HEK293 (cell line): ENCODE measurements at regions not wholly inside any gene's neighbourhood (a gene's known extent, or its start where the extent isn't known, plus 50 kb on each side); places are given as distances from the start of the nearest gene placed in this dataset.

Experiments
- CTCF ChIA-PET: fragments of 350-600 bp; formaldehyde crosslinking; extraction: SDS; loops from one replicate; lab custom pipeline; 2021; ENCODE audit warnings: antibody characterized with exemption; lab: Yijun Ruan, JAX
- POLR2A ChIA-PET: fragments of 300-600 bp; formaldehyde crosslinking; extraction: SDS; loops from one replicate; lab custom pipeline; 2020; ENCODE audit warnings: antibody characterized with exemption, inconsistent platforms; lab: Yijun Ruan, JAX
- H3K27ac ChIP-seq: fragments of 200-500 bp; sonication (Bioruptor generic); 2 replicates; pipeline ENCODE4 v1.5.1; 2014; ENCODE audit warnings: low read depth, low read length, control low read depth, inconsistent platforms; ENCODE audit errors: extremely low read depth
- H3K36me3 ChIP-seq, 2 experiments: fragments of 200-500 bp in 1 of 2; sonication (Bioruptor generic) in 1 of 2; 1 replicate in 1 of 2; 2 replicates in 1 of 2; pipeline ENCODE4 v1.5.1; 2014 to 2017; ENCODE audit warnings: inconsistent platforms in 2 of 2, low read length in 2 of 2; ENCODE audit not compliant: control insufficient read depth in 2 of 2, insufficient read depth in 1 of 2
- H3K4me1 ChIP-seq: fragments of 200-500 bp; sonication (Bioruptor generic); 2 replicates; pipeline ENCODE4 v1.5.1; 2014; ENCODE audit warnings: mild to moderate bottlenecking, low read length, inconsistent platforms; ENCODE audit not compliant: control insufficient read depth, insufficient read depth
- H3K4me3 ChIP-seq: 2 replicates; pipeline ENCODE4 v1.5.1; 2011; ENCODE audit warnings: low read depth, mild to moderate bottlenecking, control low read depth, low read length, moderate library complexity
- H3K9me3 ChIP-seq: fragments of 200-500 bp; sonication (Bioruptor generic); 2 replicates; pipeline ENCODE4 v1.5.1; 2014; ENCODE audit warnings: low read depth, low read length, inconsistent platforms; ENCODE audit not compliant: control insufficient read depth, insufficient read depth
- ATF2 ChIP-seq: fragments of 450-650 bp; formaldehyde crosslinking; IDR thresholded peaks from 2 replicates; pipeline ENCODE4 v1.5.1; 2016; ENCODE audit warnings: missing biosample characterization, missing genetic modification characterization, low read depth
- BCL11A ChIP-seq: fragments of 450-650 bp; formaldehyde crosslinking; IDR thresholded peaks from 2 replicates; pipeline ENCODE4 v1.5.1; 2016; ENCODE audit warnings: low read depth, missing biosample characterization, missing genetic modification characterization
- GLIS2 ChIP-seq: fragments of 450-650 bp; formaldehyde crosslinking; IDR thresholded peaks from 2 replicates; pipeline ENCODE4 v1.5.1; 2016; ENCODE audit warnings: missing biosample characterization, missing genetic modification characterization
- HOXD13 ChIP-seq: sonication (generic); formaldehyde crosslinking; IDR thresholded peaks from 2 replicates; pipeline ENCODE4 v1.8.0; 2022; ENCODE audit warnings: missing genetic modification reagents, borderline replicate concordance
- KLF9 ChIP-seq: fragments of 450-650 bp; formaldehyde crosslinking; IDR thresholded peaks from 2 replicates; pipeline ENCODE4 v1.5.1; 2016; ENCODE audit warnings: missing biosample characterization, missing genetic modification characterization, low read depth
- SP7 ChIP-seq: fragments of 450-650 bp; formaldehyde crosslinking; IDR thresholded peaks from 2 replicates; pipeline ENCODE4 v1.5.1; 2016; ENCODE audit warnings: missing biosample characterization, missing genetic modification characterization
- WT1 ChIP-seq: fragments of 450-650 bp; formaldehyde crosslinking; IDR thresholded peaks from 2 replicates; pipeline ENCODE4 v1.5.1; 2016; ENCODE audit warnings: missing biosample characterization, missing genetic modification characterization
- ZBTB1 ChIP-seq: fragments of 450-650 bp; formaldehyde crosslinking; IDR thresholded peaks from 2 replicates; pipeline ENCODE4 v1.5.1; 2016; ENCODE audit warnings: missing biosample characterization, missing genetic modification characterization
- ZBTB11 ChIP-seq: fragments of 450-650 bp; formaldehyde crosslinking; conservative IDR thresholded peaks from 2 replicates; pipeline ENCODE4 v1.5.1; 2016; ENCODE audit warnings: low read depth, missing biosample characterization, missing genetic modification characterization
- ZFP3 ChIP-seq: fragments of 450-650 bp; formaldehyde crosslinking; IDR thresholded peaks from 2 replicates; pipeline ENCODE4 v1.5.1; 2016; ENCODE audit warnings: low read depth, missing biosample characterization, missing genetic modification characterization
- ZIC2 ChIP-seq: fragments of 450-650 bp; formaldehyde crosslinking; IDR thresholded peaks from 2 replicates; pipeline ENCODE4 v1.5.1; 2016; ENCODE audit warnings: missing biosample characterization, missing genetic modification characterization
- ZNF10 ChIP-seq: fragments of 450-650 bp; formaldehyde crosslinking; IDR thresholded peaks from 2 replicates; pipeline ENCODE4 v1.5.1; 2017; ENCODE audit warnings: missing biosample characterization, missing genetic modification characterization
- ZNF121 ChIP-seq: fragments of 450-650 bp; formaldehyde crosslinking; IDR thresholded peaks from 2 replicates; pipeline ENCODE4 v1.5.1; 2016; ENCODE audit warnings: missing biosample characterization, missing genetic modification characterization
- ZNF138 ChIP-seq: fragments of 450-650 bp; formaldehyde crosslinking; IDR thresholded peaks from 2 replicates; pipeline ENCODE4 v1.5.1; 2016; ENCODE audit warnings: missing biosample characterization, missing genetic modification characterization, borderline replicate concordance
- ZNF16 ChIP-seq: fragments of 450-650 bp; formaldehyde crosslinking; IDR thresholded peaks from 2 replicates; pipeline ENCODE4 v1.5.1; 2016; ENCODE audit warnings: low read depth, missing biosample characterization, missing genetic modification characterization
- ZNF2 ChIP-seq: fragments of 450-650 bp; formaldehyde crosslinking; IDR thresholded peaks from 2 replicates; pipeline ENCODE4 v1.5.1; 2016; ENCODE audit warnings: missing biosample characterization, missing genetic modification characterization
- ZNF23 ChIP-seq: fragments of 450-650 bp; formaldehyde crosslinking; IDR thresholded peaks from 2 replicates; pipeline ENCODE4 v1.5.1; 2016; ENCODE audit warnings: missing biosample characterization, missing genetic modification characterization, borderline replicate concordance
- ZNF311 ChIP-seq: fragments of 450-650 bp; formaldehyde crosslinking; IDR thresholded peaks from 2 replicates; pipeline ENCODE4 v1.5.1; 2017; ENCODE audit warnings: missing biosample characterization, missing genetic modification characterization, borderline replicate concordance
- ZNF324 ChIP-seq: fragments of 450-650 bp; formaldehyde crosslinking; IDR thresholded peaks from 2 replicates; pipeline ENCODE4 v1.5.1; 2016; ENCODE audit warnings: missing biosample characterization, missing genetic modification characterization
- ZNF341 ChIP-seq: fragments of 450-650 bp; formaldehyde crosslinking; IDR thresholded peaks from 2 replicates; pipeline ENCODE4; 2016; ENCODE audit warnings: low read depth, missing biosample characterization, missing genetic modification characterization
- ZNF350 ChIP-seq: fragments of 450-650 bp; formaldehyde crosslinking; IDR thresholded peaks from 2 replicates; pipeline ENCODE4 v1.5.0; 2017; ENCODE audit warnings: missing biosample characterization, mild to moderate bottlenecking, missing genetic modification characterization
- ZNF423 ChIP-seq: fragments of 450-650 bp; formaldehyde crosslinking; IDR thresholded peaks from 2 replicates; pipeline ENCODE4 v1.5.1; 2016; ENCODE audit warnings: missing biosample characterization, missing genetic modification characterization
- ZNF48 ChIP-seq: fragments of 450-650 bp; formaldehyde crosslinking; IDR thresholded peaks from 2 replicates; pipeline ENCODE4 v1.5.1; 2016; ENCODE audit warnings: missing biosample characterization, missing genetic modification characterization
- ZNF544 ChIP-seq: fragments of 450-650 bp; formaldehyde crosslinking; IDR thresholded peaks from 2 replicates; pipeline ENCODE4 v1.5.0; 2017; ENCODE audit warnings: missing biosample characterization, missing genetic modification characterization
- ZNF548 ChIP-seq: fragments of 450-650 bp; formaldehyde crosslinking; IDR thresholded peaks from 2 replicates; pipeline ENCODE4 v1.5.1; 2016; ENCODE audit warnings: missing biosample characterization, missing genetic modification characterization
- ZNF621 ChIP-seq: fragments of 450-650 bp; formaldehyde crosslinking; IDR thresholded peaks from 2 replicates; pipeline ENCODE4 v1.5.1; 2017; ENCODE audit warnings: missing biosample characterization, missing genetic modification characterization
- ZNF624 ChIP-seq: fragments of 450-650 bp; formaldehyde crosslinking; IDR thresholded peaks from 2 replicates; pipeline ENCODE4 v1.5.1; 2017; ENCODE audit warnings: missing biosample characterization, missing genetic modification characterization
- ZNF629 ChIP-seq: fragments of 450-650 bp; formaldehyde crosslinking; IDR thresholded peaks from 2 replicates; pipeline ENCODE4 v1.5.1; 2017; ENCODE audit warnings: missing biosample characterization, missing genetic modification characterization
- ZNF658 ChIP-seq: fragments of 450-650 bp; formaldehyde crosslinking; IDR thresholded peaks from 2 replicates; pipeline ENCODE4; 2016; ENCODE audit warnings: missing biosample characterization, missing genetic modification characterization
- ZSCAN18 ChIP-seq: fragments of 450-650 bp; formaldehyde crosslinking; IDR thresholded peaks from 2 replicates; pipeline ENCODE4 v1.5.1; 2016; ENCODE audit warnings: missing biosample characterization, missing genetic modification characterization
- ZXDB ChIP-seq: fragments of 450-650 bp; formaldehyde crosslinking; IDR thresholded peaks from 2 replicates; pipeline ENCODE4 v1.5.1; 2016; ENCODE audit warnings: missing biosample characterization, missing genetic modification characterization

DNA sequence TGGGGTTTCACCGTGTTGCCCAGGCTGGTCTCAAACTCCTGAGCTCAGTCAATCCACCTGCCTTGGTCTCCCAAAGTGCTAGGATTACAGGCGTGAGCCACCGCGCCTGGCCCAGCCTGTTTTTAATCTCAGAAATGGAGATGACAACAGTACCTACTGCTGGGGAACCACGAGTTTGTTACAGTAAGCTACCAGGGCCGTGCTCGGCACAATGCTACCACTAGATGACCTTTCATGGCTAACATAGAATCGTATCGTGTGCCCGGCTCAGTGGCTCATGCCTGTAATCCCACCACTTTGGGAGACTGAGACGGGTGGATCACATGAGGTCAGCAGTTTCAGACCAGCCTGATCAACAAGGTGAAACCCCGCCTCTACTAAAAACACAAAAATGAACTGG lies 90.8 kb upstream of the SLC34A2 start:
- Histone ChIP-seq H3K36me3 (no peaks in the 10 kb centered on the region), H3K4me1 (no peaks in the 10 kb centered on the region), H3K9me3 (no peaks in the 10 kb centered on the region), H3K4me3 (no peak overlapping the region), H3K27ac (no peak overlapping the region)
- TF ChIP-seq WT1 (tag by site-specific recombination) (no peak), HOXD13 (CRISPR knock-in tag) (no peak), ZFP3 (tag by site-specific recombination) (no peak), ZXDB (tag by site-specific recombination) (no peak), ZNF16 (no peak), ZNF23 (no peak), ATF2 (tag by site-specific recombination) (no peak), GLIS2 (tag by site-specific recombination) (no peak), ZNF10 (tag by site-specific recombination) (no peak), ZBTB11 (no peak), ZNF48 (tag by site-specific recombination) (no peak)
- ChIA-PET POLR2A (no interaction called here), CTCF (no interaction called here)

- Histone ChIP-seq H3K36me3 (no peaks in the 10 kb centered on the region), H3K27ac (no peak overlapping the region), H3K9me3 (no peaks in the 10 kb centered on the region), H3K4me3 (no peak overlapping the region), H3K4me1 (no peaks in the 10 kb centered on the region)
- CTCF ChIA-PET: interaction anchor here (1.0 kb wide), 1 partner anchor 88 kb away, joined by 3 read pairs; the partner anchor contains the start of gene SLC34A2
- POLR2A ChIA-PET: no interaction called here
- no peak for TF ChIP-seq ZNF621 (tag by site-specific recombination)
- TF ChIP-seq SP7 (tag by site-specific recombination): no peak
- no peak for TF ChIP-seq ZNF544 (tag by site-specific recombination)
- TF ChIP-seq ZNF423 (tag by site-specific recombination): no peak
- TF ChIP-seq ZSCAN18 (tag by site-specific recombination): no peak
- TF ChIP-seq ZNF350 (tag by site-specific recombination): no peak
These were observed 88.4 kb upstream of the SLC34A2 start for GRCh38 chr4:25567253-25567652.

DNA sequence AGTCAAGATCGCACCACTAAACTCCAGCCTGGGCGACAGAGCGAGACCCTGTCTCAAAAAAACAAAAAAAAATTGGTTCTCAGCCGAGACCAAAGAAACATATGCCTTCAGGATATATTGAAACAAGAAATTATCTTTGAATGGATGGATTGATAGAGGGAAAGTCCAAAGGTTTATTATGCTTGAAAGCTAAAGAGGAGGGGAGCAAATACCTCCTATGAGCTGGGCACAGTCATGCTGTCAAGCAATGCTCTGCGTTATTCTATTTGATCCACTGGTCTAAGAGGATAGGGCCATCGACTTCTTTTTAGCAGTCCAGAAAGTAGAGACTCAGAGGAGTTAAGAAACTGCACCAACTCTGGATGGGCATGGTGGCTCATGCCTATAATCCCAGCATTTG lies 85.9 kb upstream of the SLC34A2 start:
- ChIA-PET POLR2A (no interaction called here), CTCF (no interaction called here)
- no peaks in the 10 kb centered on the region for H3K4me1 ChIP-seq
- TF ChIP-seq BCL11A (tag by site-specific recombination) (no peak), ZNF341 (no peak), ZNF311 (no peak), ZNF658 (tag by site-specific recombination) (no peak), ZNF629 (tag by site-specific recombination) (no peak), ZNF548 (tag by site-specific recombination) (no peak), KLF9 (tag by site-specific recombination) (no peak), ZNF2 (no peak), ZNF138 (tag by site-specific recombination) (no peak), ZNF624 (no peak), ZNF121 (tag by site-specific recombination) (no peak), WT1 (tag by site-specific recombination) (no peak), ZBTB1 (tag by site-specific recombination) (no peak), ZNF324 (tag by site-specific recombination) (no peak), ZIC2 (tag by site-specific recombination) (no peak)

More for the DNA sequence above, 85.9 kb upstream of the SLC34A2 start:
- H3K9me3 ChIP-seq: no peaks in the 10 kb centered on the region
- no peak overlapping the region for H3K27ac ChIP-seq
- no peak overlapping the region for H3K4me3 ChIP-seq
- no peaks in the 10 kb centered on the region for H3K36me3 ChIP-seq
